H9 (cell line): ENCODE measurements at regions not wholly inside any gene's neighbourhood (a gene's known extent, or its start where the extent isn't known, plus 50 kb on each side); places are given as distances from the start of the nearest gene placed in this dataset.

Experiments used
- DNase-seq: peaks from one replicate; pipeline ENCODE4 v3.0.0-alpha.2; 2017
- H2AFZ ChIP-seq: one replicate; pipeline ENCODE4 v1.6.1; 2013; ENCODE audit warnings: mild to moderate bottlenecking, low read length, control low read depth, moderate library complexity
- H2AK5ac ChIP-seq: 2 replicates; pipeline ENCODE4 v1.6.1; 2013; ENCODE audit warnings: low read length, control low read depth, mixed read lengths; ENCODE audit not compliant: insufficient read length
- H2BK120ac ChIP-seq: one replicate; pipeline ENCODE4 v1.6.1; 2013; ENCODE audit warnings: low read depth, mild to moderate bottlenecking, low read length, control low read depth, inconsistent platforms; ENCODE audit not compliant: poor library complexity, severe bottlenecking
- H2BK12ac ChIP-seq: 2 replicates; pipeline ENCODE4 v1.6.1; 2013; ENCODE audit warnings: low read length, control low read depth, mixed read lengths, low read depth; ENCODE audit not compliant: insufficient read length
- H2BK15ac ChIP-seq: 2 replicates; pipeline ENCODE4 v1.6.1; 2013; ENCODE audit warnings: low read depth, low read length, control low read depth
- H2BK20ac ChIP-seq: one replicate; pipeline ENCODE4 v1.6.1; 2013; ENCODE audit warnings: low read depth, mild to moderate bottlenecking, low read length, control low read depth, inconsistent platforms; ENCODE audit not compliant: poor library complexity, severe bottlenecking
- H2BK5ac ChIP-seq: 2 replicates; pipeline ENCODE4 v1.6.1; 2013; ENCODE audit warnings: low read length, control low read depth, mixed read lengths; ENCODE audit not compliant: insufficient read length
- H3K14ac ChIP-seq: 2 replicates; pipeline ENCODE4 v1.6.1; 2013; ENCODE audit warnings: low read length, control low read depth; ENCODE audit not compliant: insufficient read depth
- H3K18ac ChIP-seq: 2 replicates; pipeline ENCODE4 v1.6.1; 2013; ENCODE audit warnings: low read depth, mild to moderate bottlenecking, mixed read lengths, low read length, control low read depth; ENCODE audit not compliant: insufficient read length
- H3K23ac ChIP-seq: 2 replicates; pipeline ENCODE4 v1.6.1; 2013; ENCODE audit warnings: low read length, control low read depth, mixed read lengths, low read depth; ENCODE audit not compliant: insufficient read length
- H3K23me2 ChIP-seq: 2 replicates; pipeline ENCODE4 v1.6.1; 2013; ENCODE audit warnings: low read depth, mild to moderate bottlenecking, mixed read lengths, low read length, control low read depth; ENCODE audit not compliant: insufficient read length, poor library complexity, severe bottlenecking
- H3K27ac ChIP-seq: 2 replicates; pipeline ENCODE4 v1.5.1; 2013; ENCODE audit warnings: low read length, control low read depth, mixed read lengths, low read depth; ENCODE audit not compliant: insufficient read length
- H3K27me3 ChIP-seq: 2 replicates; pipeline ENCODE4 v1.6.1; 2013; ENCODE audit warnings: low read length, control low read depth, inconsistent platforms; ENCODE audit not compliant: insufficient read depth
- H3K4ac ChIP-seq: 2 replicates; pipeline ENCODE4 v1.6.1; 2013; ENCODE audit warnings: low read depth, mild to moderate bottlenecking, control low read depth, inconsistent platforms, low read length, moderate library complexity
- H3K4me1 ChIP-seq: 2 replicates; pipeline ENCODE4 v1.6.1; 2013; ENCODE audit warnings: low read length, control low read depth, inconsistent platforms; ENCODE audit not compliant: insufficient read depth
- H3K4me2 ChIP-seq: 2 replicates; pipeline ENCODE4 v1.6.1; 2013; ENCODE audit warnings: low read length, control low read depth, mixed read lengths; ENCODE audit not compliant: insufficient read length, insufficient read depth
- H3K56ac ChIP-seq: 2 replicates; pipeline ENCODE4 v1.6.1; 2013; ENCODE audit warnings: low read depth, mild to moderate bottlenecking, mixed read lengths, low read length, control low read depth; ENCODE audit not compliant: insufficient read length
- H3K79me1 ChIP-seq: 2 replicates; pipeline ENCODE4 v1.6.1; 2013; ENCODE audit warnings: low read depth, mild to moderate bottlenecking, moderate library complexity, low read length, control low read depth, inconsistent platforms; ENCODE audit not compliant: insufficient read depth, poor library complexity, severe bottlenecking
- H3K79me2 ChIP-seq: 2 replicates; pipeline ENCODE4 v1.6.1; 2013; ENCODE audit warnings: low read length, control low read depth, inconsistent platforms; ENCODE audit not compliant: insufficient read depth
- H3K9ac ChIP-seq: 2 replicates; pipeline ENCODE4 v1.6.1; 2013; ENCODE audit warnings: low read length, control low read depth, mixed read lengths; ENCODE audit not compliant: insufficient read length; ENCODE audit errors: extremely low read depth
- H3K9me3 ChIP-seq: one replicate; pipeline ENCODE4 v1.6.1; 2013; ENCODE audit warnings: low read depth, low read length, inconsistent platforms; ENCODE audit not compliant: control insufficient read depth
- H3T11ph ChIP-seq: one replicate; pipeline ENCODE4 v1.6.1; 2013; ENCODE audit warnings: mild to moderate bottlenecking, low read length, control low read depth, inconsistent platforms
- H4K20me1 ChIP-seq: one replicate; pipeline ENCODE4 v1.6.1; 2013; ENCODE audit not compliant: control insufficient read depth, insufficient read length, insufficient read depth
- H4K5ac ChIP-seq: 2 replicates; pipeline ENCODE4 v1.6.1; 2013; ENCODE audit warnings: low read depth, mild to moderate bottlenecking, mixed read lengths, low read length, control low read depth; ENCODE audit not compliant: insufficient read length
- H4K8ac ChIP-seq: replicated peaks from 2 replicates; pipeline ENCODE4 v1.6.1; 2013; ENCODE audit warnings: low read length, control low read depth, mixed read lengths, low read depth; ENCODE audit not compliant: insufficient read length
- H4K91ac ChIP-seq: 2 replicates; pipeline ENCODE4 v1.6.1; 2013; ENCODE audit warnings: low read depth, mild to moderate bottlenecking, moderate library complexity, mixed read lengths, low read length, control low read depth; ENCODE audit not compliant: insufficient read length
- H3K27ac Mint-ChIP-seq, 3 experiments: 2 replicates in 2 of 3; 3 replicates in 1 of 3; pipeline ENCODE4 v1.8.0; 2020 to 2021; ENCODE audit warnings: mixed read lengths in 3 of 3, mild to moderate bottlenecking in 1 of 3, moderate library complexity in 1 of 3
- H3K27me3 Mint-ChIP-seq: 2 replicates; pipeline ENCODE4 v1.8.0; 2021; ENCODE audit warnings: low read depth, mild to moderate bottlenecking, moderate library complexity, mixed read lengths
- H3K36me3 Mint-ChIP-seq, 3 experiments: 2 replicates in 2 of 3; 3 replicates in 1 of 3; pipeline ENCODE4 v1.8.0; 2020 to 2021; ENCODE audit warnings: low read depth in 3 of 3, mixed read lengths in 3 of 3; ENCODE audit not compliant: insufficient read depth in 1 of 3
- H3K4me1 Mint-ChIP-seq, 2 experiments: 2 replicates each; pipeline ENCODE4 v1.8.0; 2020; ENCODE audit warnings: mixed read lengths in 2 of 2
- H3K4me3 Mint-ChIP-seq, 2 experiments: 2 replicates in 1 of 2; 3 replicates in 1 of 2; pipeline ENCODE4 v1.8.0; 2020 to 2021; ENCODE audit warnings: mild to moderate bottlenecking in 2 of 2, mixed read lengths in 2 of 2, moderate library complexity in 1 of 2
- H3K9me3 Mint-ChIP-seq, 2 experiments: 2 replicates in 1 of 2; 3 replicates in 1 of 2; pipeline ENCODE4 v1.8.0; 2020; ENCODE audit warnings: mild to moderate bottlenecking in 2 of 2, mixed read lengths in 2 of 2, moderate library complexity in 1 of 2
- WGBS: extraction: QIAGEN DNeasy Blood & Tissue Kit; methylation state at CpG from one replicate; pipeline ENCODE4 v1.1.7; 2013; ENCODE audit warnings: missing lambda C conversion rate, low lambda C conversion rate, mixed read lengths; ENCODE audit not compliant: insufficient read length; ENCODE audit errors: extremely low coverage; 5-methylcytosine and 5-hydroxymethylcytosine counted together
- TF ChIP-seq, protein P1 (sequence below): fragments of 200-600 bp; sonication (generic); conservative IDR thresholded peaks from 3 replicates; pipeline ENCODE4 v1.8.0; 2021; ENCODE audit warnings: antibody characterized with exemption, mild to moderate bottlenecking

- Histone ChIP-seq H3K79me1 (no peaks in the 10 kb centered on the region), H2AK5ac (no peak overlapping the region), H2BK12ac (no peak overlapping the region), H3K4me1 (no peaks in the 10 kb centered on the region), H2BK20ac (no peak overlapping the region), H4K5ac (no peak overlapping the region), H2BK120ac (no peak overlapping the region), H3T11ph (no peak overlapping the region), H3K14ac (no peak overlapping the region), H3K18ac (no peak overlapping the region), H3K23ac (no peak overlapping the region), H3K79me2 (no peaks in the 10 kb centered on the region), H4K20me1 (no peaks in the 10 kb centered on the region), H4K8ac (no peak overlapping the region), H3K4ac (no peak overlapping the region), H2BK15ac (no peak overlapping the region), H3K9me3 (no peaks in the 10 kb centered on the region), H3K23me2 (no peaks in the 10 kb centered on the region), H2BK5ac (no peak overlapping the region), H3K27ac (no peak overlapping the region), H3K4me2 (no peak overlapping the region), H3K27me3 (no peaks in the 10 kb centered on the region), H3K9ac (no peak overlapping the region), H2AFZ (no peak overlapping the region), H3K56ac (no peak overlapping the region), H4K91ac (no peak overlapping the region)
- Mint-ChIP-seq H3K4me3 (no peak overlapping the region), H3K9me3 (peaks cover 8 to 47% of the 10 kb centered on the region in 2 experiments; a peak in 4 of 5 replicates), H3K4me1 (no peaks in the 10 kb centered on the region), H3K27ac (no peak overlapping the region), H3K27me3 (no peaks in the 10 kb centered on the region), H3K36me3 (no peaks in the 10 kb centered on the region; a peak in 1 of 7 replicates)
- TF ChIP-seq, protein P1, sequence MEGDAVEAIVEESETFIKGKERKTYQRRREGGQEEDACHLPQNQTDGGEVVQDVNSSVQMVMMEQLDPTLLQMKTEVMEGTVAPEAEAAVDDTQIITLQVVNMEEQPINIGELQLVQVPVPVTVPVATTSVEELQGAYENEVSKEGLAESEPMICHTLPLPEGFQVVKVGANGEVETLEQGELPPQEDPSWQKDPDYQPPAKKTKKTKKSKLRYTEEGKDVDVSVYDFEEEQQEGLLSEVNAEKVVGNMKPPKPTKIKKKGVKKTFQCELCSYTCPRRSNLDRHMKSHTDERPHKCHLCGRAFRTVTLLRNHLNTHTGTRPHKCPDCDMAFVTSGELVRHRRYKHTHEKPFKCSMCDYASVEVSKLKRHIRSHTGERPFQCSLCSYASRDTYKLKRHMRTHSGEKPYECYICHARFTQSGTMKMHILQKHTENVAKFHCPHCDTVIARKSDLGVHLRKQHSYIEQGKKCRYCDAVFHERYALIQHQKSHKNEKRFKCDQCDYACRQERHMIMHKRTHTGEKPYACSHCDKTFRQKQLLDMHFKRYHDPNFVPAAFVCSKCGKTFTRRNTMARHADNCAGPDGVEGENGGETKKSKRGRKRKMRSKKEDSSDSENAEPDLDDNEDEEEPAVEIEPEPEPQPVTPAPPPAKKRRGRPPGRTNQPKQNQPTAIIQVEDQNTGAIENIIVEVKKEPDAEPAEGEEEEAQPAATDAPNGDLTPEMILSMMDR = no peak
- DNase-seq = no peak
- no CpG with 5 or more reads among the region's 4 CpGs for WGBS
These were observed 75.5 kb upstream of the MAOA start for GRCh38 chrX:43580621-43581020.
